ENCODE measurements at regions not wholly inside any gene's neighbourhood (a gene's known extent, or its start where the extent isn't known, plus 50 kb on each side); places are given as distances from the start of the nearest gene placed in this dataset.
"Not testable (repeated sequence)": the region's sequence is repeated elsewhere in the genome, so short reads cannot be mapped to it uniquely, and the experiment has no call there.

DNA sequence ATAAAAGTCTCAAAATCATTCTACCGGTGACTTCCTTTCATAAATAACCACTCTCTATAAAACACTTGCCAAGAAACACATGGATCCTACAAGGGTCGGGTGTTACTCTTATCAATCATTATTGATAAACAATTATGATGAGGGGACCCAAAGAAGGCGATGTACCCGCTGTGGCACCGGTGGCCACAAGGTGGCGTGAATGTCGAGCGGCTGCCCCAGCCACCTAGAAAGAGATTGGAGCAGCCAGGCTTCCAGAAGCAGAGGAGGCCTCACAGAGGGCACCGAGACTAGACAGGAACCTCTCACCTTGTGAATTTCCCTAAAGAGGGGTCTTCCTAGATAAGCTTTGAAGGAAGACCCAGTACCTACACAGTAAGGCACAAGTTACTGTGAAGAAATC, 80.5 kb upstream of the GOLGA6L6 start:
- not testable (repeated sequence) for DNase-seq

GRCh38 chr15:20614549-20614948, 72.9 kb upstream of the GOLGA6L6 start:
- not testable (repeated sequence) for DNase-seq

DNA sequence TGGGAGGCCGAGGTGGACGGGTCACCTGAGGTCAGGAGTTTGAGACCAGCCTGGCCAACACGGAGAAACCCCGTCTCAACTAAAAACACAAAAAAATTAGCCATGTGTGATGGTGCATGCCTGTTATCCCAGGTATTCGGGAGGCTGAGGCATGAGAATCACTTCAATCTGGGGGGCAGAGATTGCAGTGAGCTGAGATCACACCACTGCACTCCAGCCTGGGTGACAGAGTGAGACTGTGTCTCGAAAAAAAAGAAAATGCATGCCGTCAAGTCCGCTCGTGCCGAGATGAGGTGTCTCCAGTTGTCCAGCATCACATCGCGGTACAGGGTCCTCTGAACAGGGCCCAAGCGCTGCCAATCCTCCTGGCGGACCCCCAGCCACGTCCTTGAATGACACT, 71.2 kb upstream of the GOLGA6L6 start:
- not testable (repeated sequence) for DNase-seq

- DNase-seq: not testable (repeated sequence)
Measured at GRCh38 chr15:20612356-20612755, 70.8 kb upstream of the GOLGA6L6 start.

DNA sequence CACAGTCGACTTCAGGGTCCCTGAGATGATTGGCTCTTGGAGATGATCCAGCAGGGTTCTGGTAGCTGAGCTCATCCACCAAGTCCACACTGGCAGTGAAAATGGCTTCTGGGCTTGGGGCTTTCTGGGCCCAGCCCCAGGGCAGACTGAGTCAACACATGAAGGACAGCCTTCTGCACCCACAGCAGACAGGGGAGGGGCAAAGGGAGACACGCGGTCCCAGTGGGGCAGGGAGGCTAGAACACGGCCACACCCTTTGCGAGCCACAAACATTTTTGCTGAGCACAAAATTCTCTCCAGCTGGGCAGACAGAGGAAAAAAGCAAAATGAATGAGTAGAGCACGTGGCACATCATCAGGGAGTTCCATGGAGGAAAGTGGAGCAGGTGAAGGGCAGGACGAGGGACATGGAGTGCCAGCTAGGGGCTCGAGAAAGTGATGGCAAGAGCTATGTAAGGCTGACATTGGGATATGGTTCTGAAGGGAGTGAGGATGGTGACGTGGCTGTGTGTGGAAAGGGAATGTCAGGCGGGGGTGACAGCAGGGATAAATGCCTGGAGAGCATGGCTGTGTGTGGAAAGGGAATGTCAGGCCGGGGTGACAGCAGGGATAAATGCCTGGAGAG, 70.2 kb upstream of the GOLGA6L6 start:
- DNase-seq: not testable (repeated sequence)

DNA sequence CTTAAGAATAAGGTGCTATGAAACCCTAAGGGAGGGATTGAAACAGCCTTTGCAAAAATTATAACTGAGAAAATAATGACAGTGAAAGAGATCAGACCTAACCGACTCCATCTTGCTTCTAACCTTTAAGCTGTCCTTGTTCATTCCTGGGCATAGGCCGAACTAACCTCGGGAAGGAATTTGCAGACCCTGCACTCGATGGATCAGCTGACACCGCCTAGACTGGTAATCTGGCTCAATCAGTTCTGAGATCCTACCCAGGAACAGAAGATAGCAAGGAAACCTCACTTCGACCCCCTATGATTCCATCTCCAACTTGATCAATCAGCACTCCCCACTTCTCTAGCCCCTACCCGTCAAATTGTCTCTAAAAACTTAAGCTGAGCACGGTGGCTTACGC, 66.6 kb upstream of the GOLGA6L6 start:
- not testable (repeated sequence) for DNase-seq

DNA sequence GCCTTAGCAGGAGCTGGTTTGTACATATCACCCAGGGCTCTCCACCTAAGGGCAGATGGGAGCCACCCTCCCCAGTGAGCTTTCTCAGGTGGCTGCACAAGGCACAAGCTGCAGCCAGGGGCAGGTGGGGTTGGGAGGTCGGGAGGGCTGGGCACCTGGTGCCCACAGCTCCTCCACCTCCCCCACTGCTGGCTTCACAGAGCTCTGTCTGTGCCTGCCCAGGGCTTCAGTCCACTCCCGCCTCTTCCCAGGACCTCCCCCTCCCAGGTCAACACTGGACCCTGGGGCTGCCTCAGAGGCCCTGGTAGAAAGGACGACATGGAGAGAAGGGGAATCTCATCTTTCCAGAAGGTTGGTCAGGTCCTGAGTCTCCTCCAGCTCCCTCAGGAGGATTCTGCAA, 55.6 kb upstream of the GOLGA6L6 start:
- not testable (repeated sequence) for DNase-seq

DNA sequence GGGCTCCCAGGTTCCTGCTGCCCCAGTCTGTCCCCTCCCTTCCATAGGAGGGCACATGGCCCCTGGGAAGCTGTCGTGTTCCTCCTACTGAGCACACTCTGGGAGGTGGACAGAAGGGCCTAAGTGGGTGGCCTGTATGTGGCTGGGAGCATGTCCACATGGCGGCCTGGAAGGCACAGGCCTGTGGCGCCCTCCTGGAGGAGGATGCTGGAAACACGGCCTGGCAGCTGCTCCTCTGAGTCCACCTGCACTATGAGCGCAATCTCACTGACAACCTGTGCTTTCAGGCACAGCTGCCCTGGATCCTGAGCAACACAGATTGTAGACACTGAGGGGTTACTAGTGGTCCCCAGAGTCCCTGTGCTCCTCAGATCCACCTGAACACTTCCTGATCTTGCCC, 52.6 kb upstream of the GOLGA6L6 start:
- not testable (repeated sequence) for DNase-seq

- not testable (repeated sequence) for DNase-seq
Measured at GRCh38 chr15:20591936-20592335, 50.3 kb upstream of the GOLGA6L6 start.

Measured in suppressor macrophage treated with lipopolysaccharide for 1 hour (primary cell).